Hematopoietic multipotent progenitor cell treated with erythropoietin and hydrocortisone succinate and interleukin-3 and kit ligand, for 15 days (in vitro differentiated cells): ENCODE measurements at regions not wholly inside any gene's neighbourhood (a gene's known extent, or its start where the extent isn't known, plus 50 kb on each side); places are given as distances from the start of the nearest gene placed in this dataset.
"Not testable (repeated sequence)": the region's sequence is repeated elsewhere in the genome, so short reads cannot be mapped to it uniquely, and the experiment has no call there.

Experiments
- DNase-seq: peaks from one replicate; pipeline ENCODE4 v3.0.0-alpha.2; 2015; ENCODE audit warnings: low spot score

GRCh38 chr17:77821114-77821513 is 137.4 kb upstream of the TNRC6C start:
- no peak for DNase-seq

DNA sequence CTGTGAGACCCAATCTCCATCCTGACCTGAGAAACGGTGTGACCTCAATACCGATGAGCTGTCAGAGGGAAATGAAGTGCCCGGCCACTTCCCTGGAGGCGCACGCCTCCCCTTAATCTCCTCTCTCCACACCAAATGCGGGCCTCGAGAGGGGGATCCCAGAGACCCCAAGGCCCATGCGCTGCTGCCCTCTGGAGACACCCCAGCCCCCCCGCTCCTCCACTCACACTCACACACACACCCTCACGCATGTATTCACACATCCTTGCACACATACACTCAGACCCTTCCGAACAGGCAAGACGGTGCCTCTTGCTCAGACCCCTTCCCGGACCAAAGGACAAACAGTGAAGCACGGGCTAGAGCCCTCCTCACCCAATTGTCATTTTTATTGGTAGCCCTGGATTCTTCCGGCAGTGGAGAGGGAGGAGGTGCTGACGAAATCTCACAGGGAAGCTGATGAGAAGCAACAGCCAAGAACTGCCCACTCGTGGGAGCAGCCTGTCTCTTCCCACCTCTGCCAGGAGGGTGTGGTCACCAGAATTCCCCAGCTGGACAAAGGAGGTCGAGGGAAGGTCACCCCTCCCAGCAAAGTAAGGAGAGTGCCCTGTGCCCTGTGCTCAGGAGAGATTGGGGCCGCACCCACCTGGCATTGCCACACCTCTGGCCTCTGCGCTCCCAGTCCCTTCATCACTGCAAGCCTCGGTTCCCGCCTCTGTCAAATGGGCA is 136.0 kb upstream of the TNRC6C start:
- no peak for DNase-seq

DNA sequence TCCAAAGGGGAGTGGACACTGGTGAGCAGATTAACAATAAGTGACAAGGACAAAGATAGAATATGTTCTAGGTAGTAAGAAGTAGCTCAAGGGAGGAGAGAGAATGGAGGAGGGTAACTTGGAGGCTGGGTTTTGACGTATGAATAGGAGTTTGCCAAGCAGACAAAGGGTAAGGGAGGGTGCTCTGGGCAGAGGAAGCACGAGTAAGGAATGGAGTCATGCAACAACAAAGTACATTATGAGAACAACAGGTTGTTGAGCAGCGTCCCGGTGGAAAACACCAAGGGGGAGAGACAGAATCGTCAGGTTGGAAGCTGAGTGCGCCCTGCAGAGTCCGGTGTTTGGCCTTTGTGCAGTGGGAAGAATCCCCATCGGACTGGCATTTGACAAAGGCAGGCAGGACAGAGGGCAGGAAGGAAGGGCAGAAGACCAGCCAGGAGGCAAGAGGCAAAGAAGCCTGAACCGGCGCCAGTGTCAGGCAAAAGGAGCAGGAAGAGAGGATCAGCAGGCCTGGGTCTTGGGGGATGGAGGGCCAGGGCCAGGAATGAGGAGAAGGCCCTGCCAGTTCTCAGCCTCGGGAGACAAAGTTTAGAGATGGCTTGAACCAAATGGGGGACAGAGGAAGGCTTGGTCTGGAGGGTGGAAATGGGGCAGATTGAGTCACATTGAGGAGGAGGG is 134.3 kb upstream of the TNRC6C start:
- DNase-seq = no peak

DNA sequence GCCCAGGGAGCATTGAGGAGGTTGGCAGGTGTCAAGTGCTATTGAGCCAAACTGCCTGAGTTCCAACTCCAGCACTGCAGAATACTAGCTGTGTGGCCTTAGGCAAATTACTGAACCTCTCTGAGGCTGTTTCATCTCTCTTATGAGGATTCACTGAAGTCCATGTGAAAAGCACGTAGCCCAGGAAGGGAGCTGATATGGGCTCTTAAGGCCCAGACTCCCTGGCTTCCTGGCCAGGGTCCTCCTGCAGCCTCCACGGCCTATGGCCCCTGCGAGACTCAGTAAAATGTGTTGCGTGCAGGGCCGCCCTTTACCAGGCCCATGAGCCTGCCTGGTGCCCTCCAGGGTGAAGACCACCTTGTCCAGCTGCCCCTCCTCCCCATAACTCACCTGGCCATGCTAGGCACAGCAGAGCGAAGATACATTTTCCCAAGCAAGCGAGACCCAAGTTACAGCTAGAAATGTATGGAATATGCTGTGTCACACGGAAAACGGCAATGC is 133.7 kb upstream of the TNRC6C start:
- no peak for DNase-seq

DNA sequence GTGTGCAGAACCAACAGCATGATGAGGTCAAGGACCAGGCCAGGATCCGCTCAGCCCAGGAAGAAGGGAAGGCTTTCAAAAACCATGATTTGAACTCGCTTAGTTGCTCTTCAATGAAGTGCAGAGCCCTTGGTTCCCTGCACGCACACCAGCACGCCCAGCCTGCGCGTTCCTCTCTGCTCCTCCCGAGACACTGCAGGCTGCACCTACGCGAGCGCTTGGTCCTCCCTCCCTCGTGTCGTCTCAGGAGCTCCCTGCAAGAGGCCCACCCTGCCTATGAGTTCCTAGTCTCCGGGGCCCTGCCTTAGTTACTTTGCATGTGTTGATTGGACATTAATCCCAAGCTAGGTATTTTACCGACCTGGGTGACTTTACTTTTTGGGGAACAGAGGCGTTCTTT is 132.9 kb upstream of the TNRC6C start:
- DNase-seq = no peak

GRCh38 chr17:77826132-77826873 is 132.2 kb upstream of the TNRC6C start:
- DNase-seq = no peak

DNA sequence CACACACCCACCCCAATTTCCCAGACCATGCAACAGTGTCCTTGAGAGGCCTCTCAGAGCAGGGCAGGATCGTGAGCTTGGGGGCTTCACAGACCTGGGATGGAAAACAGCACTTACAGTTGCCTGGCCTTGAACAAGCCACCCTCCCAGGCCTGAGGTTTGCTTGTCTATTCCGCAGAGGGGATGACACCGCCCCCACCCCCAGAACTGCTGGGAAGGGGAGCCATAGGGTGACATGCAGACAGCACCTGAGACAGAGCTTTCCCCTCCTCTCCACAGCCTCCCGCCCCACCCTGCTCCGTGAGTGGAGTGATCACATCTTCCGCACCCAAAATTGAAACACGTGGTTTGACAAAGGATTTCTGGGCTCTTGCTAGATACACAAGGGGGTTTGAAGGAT is 131.5 kb upstream of the TNRC6C start:
- no peak for DNase-seq

DNA sequence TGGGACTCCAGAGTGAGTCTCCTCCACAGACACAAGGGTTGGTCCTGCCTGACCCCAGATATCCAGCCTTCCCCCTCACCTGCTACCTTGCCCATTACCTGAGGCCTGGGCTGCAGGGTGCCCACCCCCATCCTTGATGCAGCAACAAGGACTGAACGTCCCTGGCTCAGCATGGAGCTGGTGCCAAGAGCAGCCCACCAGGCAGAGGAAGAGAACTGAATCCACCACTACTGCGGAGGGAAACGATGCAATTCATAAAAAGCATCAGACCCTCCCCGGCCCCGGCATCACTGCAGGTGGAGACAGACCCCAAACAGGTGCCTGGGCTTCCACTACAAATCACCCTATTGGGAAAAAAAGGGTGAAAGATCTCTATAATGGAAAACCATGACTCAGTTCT is 131.0 kb upstream of the TNRC6C start:
- no peak for DNase-seq

- no peak for DNase-seq
Measured at GRCh38 chr17:77828749-77829539, 129.6 kb upstream of the TNRC6C start.

GRCh38 chr17:77829843-77830799 is 128.4 kb upstream of the TNRC6C start:
- no peak for DNase-seq

DNA sequence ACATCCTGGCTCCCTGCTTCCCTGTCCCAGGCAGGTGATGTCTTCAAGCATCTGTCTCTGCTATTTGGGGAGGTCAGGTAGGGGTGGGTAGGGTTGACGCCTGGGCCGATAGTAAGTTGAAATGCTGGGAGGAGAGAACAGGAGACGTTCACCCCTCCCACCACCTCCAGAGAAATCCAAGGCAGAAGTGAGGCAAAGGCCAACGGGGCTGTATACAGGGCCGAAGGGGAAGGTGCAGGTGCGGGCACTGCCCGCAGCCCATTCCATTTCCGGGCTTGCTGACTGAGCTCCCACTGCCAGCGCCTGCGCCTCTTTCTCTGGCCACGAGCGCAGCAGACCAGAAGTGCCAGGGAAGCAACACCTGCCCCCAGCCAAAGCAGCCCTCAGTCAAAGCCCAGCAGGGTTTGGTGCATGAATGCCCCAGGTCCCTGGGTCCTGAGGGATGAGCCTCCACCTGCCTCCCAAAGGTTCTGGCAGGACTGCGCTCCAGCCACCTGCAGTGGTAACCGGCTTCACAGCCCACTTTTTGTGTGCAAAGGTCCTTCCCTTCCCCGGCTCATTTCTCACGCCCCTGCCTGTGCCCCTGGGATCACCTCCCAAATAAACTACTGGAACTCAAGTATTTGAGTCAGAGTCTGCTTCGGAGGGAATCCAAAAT is 127.6 kb upstream of the TNRC6C start:
- DNase-seq = no peak

- no peak for DNase-seq
Measured at GRCh38 chr17:77831474-77832179, 126.9 kb upstream of the TNRC6C start.

- DNase-seq = no peak
Measured at GRCh38 chr17:77832180-77832560, 126.3 kb upstream of the TNRC6C start.

DNA sequence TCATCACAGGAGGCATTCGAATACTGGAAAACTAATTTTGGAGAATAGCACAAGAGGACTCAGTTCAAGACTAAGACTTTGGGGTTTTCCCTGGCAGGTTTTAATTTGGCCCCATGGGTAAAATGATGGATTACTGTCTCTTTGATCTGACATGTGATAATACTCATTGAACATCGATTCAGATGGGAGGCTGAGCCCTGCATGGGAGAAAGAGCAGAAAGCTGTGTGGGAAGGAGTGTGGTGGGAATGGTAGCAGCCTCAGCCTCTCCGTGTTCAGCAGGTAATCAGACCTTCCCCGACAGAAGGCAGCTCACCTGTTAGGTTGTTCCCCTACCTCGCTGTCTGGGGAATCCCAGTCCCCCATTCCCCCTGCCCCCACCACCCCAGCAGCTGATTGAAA is 124.7 kb upstream of the TNRC6C start:
- no peak for DNase-seq

- DNase-seq = peak; percentile 76
Measured at GRCh38 chr17:77834170-77835115, 124.1 kb upstream of the TNRC6C start.

DNA sequence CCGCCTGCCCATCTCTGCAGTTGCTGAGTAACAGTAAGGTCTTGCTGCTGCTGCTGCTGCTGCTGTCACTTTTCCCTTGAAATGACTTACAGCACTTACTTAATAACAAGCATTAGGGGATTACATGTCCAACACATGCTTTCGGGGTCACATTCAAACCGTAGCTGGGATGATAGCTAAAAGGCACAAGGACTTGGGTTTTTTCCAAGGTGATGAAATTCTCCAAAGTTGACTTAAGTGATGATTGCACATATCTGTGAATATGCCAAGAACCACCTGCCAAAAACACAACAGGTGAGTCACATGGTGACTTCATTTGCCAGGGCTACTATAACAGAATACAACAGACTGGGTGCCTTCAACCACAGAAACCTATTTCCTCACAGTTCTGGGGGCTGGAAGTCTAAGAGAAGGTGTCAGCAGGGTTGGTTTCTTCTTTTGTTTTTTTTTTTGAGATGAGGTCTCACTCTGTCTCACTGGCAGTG is 121.9 kb upstream of the TNRC6C start:
- DNase-seq = no peak

DNA sequence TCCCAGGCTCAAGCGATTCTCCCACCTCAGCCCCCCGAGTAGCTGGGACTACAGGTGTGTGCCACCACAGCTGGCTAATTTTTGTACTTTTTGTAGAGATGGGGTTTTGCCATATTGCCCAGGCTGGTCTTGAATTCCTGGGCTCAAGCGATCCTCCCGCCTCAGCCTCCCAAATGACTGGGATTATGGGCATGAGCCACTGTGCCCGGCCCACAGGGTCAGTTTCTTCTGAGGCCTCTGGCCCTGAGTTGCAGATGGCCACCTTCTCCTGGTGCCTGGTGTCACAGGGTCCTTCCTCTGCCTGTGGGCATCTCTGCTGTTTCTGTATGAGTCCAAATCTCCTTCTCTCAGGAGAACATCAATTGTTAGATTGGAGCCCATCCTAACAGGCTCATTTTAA is 121.4 kb upstream of the TNRC6C start:
- not testable (repeated sequence) for DNase-seq

- no peak for DNase-seq
Measured at GRCh38 chr17:77837917-77838316, 120.6 kb upstream of the TNRC6C start.
